Astrocyte of the cerebellum (primary cell): ENCODE measurements at regions not wholly inside any gene's neighbourhood (a gene's known extent, or its start where the extent isn't known, plus 50 kb on each side); places are given as distances from the start of the nearest gene placed in this dataset.
"Not testable (repeated sequence)": the region's sequence is repeated elsewhere in the genome, so short reads cannot be mapped to it uniquely, and the experiment has no call there.

ENCODE experiments used
- DNase-seq: peaks from one replicate; pipeline ENCODE4 v3.0.0-alpha.2; 2011; ENCODE audit warnings: low read depth
- H3K4me3 ChIP-seq: 2 replicates; pipeline ENCODE4 v1.5.1; 2011; ENCODE audit warnings: mild to moderate bottlenecking, low read depth, low read length, moderate library complexity
- in situ Hi-C: cut with HindIII; loops from 2 replicates; pipeline ENCODE4 v1.10.0; 2017; ENCODE audit warnings: low sequenced_read_pairs
- TF ChIP-seq, protein P1 (sequence below): IDR thresholded peaks from 2 replicates; pipeline ENCODE4 v1.5.1; 2012; ENCODE audit warnings: low read length, low read depth, moderate library complexity, mild to moderate bottlenecking; ENCODE audit errors: missing control alignments

DNA sequence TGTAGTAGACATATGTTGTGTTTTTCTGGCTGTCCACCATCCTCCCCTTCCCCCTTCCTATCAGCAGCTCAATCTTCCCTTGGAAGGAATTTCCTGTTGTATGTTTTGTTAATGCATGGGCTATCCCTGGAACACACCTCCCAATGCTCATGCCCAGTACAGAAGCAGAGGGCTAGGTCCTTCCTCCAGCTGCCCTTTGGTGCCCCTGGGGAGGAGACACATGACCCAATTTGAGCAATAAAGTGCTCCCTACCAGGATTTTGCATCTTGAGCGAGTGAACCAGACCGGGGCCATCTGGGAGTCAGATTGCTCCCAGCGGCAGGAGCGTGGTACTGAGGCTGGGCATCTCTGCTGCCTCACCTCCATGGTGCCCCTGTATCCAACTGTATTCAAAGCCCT lies 141.5 kb upstream of the MED13 start:
- in situ Hi-C loops, result no loop called here
- TF ChIP-seq, protein P1, sequence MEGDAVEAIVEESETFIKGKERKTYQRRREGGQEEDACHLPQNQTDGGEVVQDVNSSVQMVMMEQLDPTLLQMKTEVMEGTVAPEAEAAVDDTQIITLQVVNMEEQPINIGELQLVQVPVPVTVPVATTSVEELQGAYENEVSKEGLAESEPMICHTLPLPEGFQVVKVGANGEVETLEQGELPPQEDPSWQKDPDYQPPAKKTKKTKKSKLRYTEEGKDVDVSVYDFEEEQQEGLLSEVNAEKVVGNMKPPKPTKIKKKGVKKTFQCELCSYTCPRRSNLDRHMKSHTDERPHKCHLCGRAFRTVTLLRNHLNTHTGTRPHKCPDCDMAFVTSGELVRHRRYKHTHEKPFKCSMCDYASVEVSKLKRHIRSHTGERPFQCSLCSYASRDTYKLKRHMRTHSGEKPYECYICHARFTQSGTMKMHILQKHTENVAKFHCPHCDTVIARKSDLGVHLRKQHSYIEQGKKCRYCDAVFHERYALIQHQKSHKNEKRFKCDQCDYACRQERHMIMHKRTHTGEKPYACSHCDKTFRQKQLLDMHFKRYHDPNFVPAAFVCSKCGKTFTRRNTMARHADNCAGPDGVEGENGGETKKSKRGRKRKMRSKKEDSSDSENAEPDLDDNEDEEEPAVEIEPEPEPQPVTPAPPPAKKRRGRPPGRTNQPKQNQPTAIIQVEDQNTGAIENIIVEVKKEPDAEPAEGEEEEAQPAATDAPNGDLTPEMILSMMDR, result no peak
- DNase-seq, result no peak
- H3K4me3 ChIP-seq, result no peak overlapping the region

DNA sequence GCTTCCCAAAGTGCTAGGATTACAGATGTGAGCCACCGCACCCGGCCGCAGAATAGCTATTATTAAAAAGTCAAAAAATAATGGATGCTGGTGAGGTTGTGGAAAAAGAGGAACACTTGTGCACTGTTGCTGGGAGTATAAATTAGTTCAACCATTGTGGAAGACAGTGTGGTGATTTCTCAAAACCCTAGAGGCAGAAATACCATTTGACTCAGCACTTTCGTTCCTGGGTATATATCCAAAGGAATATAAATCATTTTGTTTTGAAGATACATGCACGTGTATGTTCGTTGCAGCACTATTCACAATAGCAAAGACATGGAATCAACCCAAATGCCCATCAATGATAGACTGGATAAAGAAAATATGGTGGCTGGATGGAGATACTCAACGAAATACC lies 132.1 kb upstream of the MED13 start:
- DNase-seq, H3K4me3 ChIP-seq, in situ Hi-C loops: not testable (repeated sequence)

DNA sequence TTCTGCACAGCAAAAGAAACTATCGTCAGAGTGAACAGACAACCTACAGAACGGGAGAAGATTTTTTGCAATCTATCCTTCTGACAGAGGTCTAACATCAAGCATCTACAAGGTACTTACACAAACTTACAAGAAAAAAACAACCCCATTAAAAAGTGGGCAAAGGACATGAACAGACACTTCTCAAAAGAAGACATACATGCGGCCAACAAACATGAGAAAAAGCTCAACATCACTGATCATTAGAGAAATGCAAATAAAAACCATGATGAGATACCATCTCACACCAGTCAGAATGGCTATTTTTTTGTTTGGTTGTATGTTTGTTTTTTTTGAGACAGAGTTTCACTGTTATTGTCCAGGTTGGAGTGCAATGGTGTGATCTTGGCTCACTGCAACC lies 131.5 kb upstream of the MED13 start:
- DNase-seq, H3K4me3 ChIP-seq, in situ Hi-C loops: not testable (repeated sequence)

DNA sequence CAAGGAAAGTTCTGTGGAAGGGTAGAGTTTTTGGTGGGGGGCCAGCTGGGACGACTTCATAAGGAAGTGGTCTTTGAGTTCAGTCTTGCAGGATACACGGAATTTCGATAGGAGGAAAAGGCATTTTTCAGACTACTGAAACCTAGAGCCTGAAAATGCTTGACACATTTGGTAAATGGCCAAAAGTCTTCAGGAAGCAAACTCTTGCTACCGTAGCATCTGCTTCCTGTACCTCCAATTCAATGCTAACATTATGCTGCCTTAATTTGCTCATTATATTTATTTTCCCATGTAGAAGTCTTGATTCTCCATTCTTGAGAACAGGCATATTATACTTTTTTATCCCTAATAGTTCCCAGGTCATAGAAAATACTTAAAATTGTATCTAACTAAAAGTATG lies 129.3 kb upstream of the MED13 start:
- H3K4me3 ChIP-seq, result no peak overlapping the region
- TF ChIP-seq, protein P1, result no peak
- no peak for DNase-seq
- in situ Hi-C loops, result no loop called here

DNA sequence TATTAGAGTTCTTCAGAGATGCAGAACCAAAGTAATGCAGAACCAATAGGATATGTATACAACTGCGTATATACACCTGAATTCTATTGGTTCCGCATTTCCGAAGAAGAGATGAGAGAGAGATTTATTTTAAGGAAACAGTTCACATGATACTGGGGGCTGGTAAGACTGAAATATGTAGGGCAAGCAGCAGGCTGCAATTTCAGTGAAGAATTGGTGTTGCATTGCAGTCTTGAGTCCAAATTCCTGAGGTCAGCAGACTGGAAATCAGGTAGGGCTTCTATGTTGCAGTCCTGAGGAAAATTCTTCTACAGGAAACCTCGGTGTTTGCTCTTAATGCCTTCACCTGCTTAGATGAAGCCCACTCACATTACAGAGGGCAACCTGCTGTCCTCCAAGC lies 128.2 kb upstream of the MED13 start:
- in situ Hi-C loops, result no loop called here
- DNase-seq, result no peak
- H3K4me3 ChIP-seq, result no peak overlapping the region
- TF ChIP-seq, protein P1, result no peak

DNA sequence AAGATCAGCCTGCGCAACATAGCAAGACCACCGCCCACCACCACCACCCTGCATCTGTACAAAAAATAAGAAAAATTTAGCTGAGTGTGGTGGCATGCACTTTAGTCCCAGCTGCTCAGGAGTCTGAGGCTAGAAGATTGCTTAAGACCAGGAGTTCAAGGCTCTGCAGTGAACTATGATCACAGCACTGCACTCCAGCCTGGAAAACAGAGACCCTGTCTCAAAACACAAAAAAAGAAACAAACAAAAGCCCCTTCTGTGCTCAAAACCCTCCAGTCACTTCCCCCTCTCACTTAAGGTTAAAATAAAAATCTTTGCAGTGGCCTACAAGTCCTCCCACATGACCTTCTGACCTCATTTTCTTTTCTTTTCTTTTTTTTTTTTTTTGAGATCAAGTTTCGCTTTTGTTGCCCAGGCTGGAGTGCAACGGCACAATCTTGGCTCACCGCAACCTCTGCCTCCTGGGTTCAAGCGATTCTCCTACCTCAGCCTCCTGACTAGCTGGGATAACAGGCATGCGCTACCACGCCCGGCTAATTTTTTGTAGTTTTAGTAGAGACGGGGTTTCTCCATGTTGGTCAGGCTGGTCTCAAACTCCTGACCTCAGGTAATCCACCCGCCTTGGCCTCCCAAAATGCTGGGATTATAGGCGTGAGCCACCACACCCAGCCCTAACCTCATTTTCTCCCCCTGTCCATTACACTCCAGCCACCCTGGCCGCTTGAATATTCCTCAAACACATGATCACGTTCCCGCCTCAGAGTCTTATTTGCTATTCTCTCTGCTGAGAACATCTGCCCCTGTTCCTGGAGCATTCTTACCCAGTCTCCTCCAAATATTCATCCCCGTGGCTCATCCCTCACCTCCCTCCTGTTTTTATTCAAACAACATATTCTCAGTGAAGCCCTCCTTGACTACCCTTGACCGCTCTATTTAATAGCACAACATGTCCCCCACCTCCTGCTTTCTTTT lies 126.6 kb upstream of the MED13 start:
- H3K4me3 ChIP-seq, result no peak overlapping the region
- DNase-seq, result no peak
- in situ Hi-C loops, result no loop called here
- TF ChIP-seq, protein P1, result no peak

DNA sequence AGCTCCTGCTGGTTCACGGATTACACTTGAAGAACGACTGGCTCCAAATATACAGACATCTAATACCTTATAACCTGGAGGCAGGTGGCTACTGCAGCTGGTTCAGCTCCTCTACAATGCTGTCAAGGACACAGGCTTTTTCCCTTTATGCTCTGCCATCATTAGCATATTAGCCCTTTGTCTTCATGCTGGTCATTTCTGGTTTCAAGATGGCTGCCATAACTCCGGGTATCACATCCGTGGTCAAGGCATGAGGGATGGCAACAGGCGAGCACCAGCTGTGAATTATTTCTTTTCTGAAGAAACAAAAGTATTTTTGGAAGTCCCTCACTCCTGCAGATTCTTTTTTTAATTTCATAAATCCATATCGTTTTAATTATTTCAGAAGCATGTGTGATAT lies 124.3 kb upstream of the MED13 start:
- TF ChIP-seq, protein P1, result no peak
- H3K4me3 ChIP-seq, result no peak overlapping the region
- no peak for DNase-seq
- in situ Hi-C loops, result no loop called here
